A673 (cell line): ENCODE measurements at regions not wholly inside any gene's neighbourhood (a gene's known extent, or its start where the extent isn't known, plus 50 kb on each side); places are given as distances from the start of the nearest gene placed in this dataset.

ENCODE experiments used
- BruUV-seq: library from RNA; stranded (reverse); fragments of 400-500 nt; replicated peaks from 2 replicates; lab custom pipeline; 2021; lab: Mats Ljungman, UMichigan
- CTCF ChIA-PET: fragments of 300-600 bp; sonication (Branson Sonifier 250); formaldehyde crosslinking; loops from one replicate; lab custom pipeline; 2022; ENCODE audit warnings: antibody characterized with exemption; lab: Charles Lee
- POLR2A ChIA-PET: fragments of 300-600 bp; sonication (Branson Sonifier 250); formaldehyde crosslinking; loops from one replicate; lab custom pipeline; 2022; ENCODE audit warnings: antibody characterized with exemption; ENCODE audit not compliant: low non-redundant PET; lab: Charles Lee
- DNase-seq: peaks from one replicate; pipeline ENCODE4 v3.0.0-alpha.2; 2015; ENCODE audit warnings: low spot score
- H3K27ac ChIP-seq: fragments of 200-600 bp; sonication (generic); 2 replicates; pipeline ENCODE4 v1.5.1; 2016; ENCODE audit warnings: mixed run types, low read depth, mild to moderate bottlenecking, mixed read lengths, antibody characterized with exemption, low read length; ENCODE audit not compliant: poor library complexity, severe bottlenecking
- H3K27me3 ChIP-seq: fragments of 200-600 bp; sonication (generic); replicated peaks from 2 replicates; pipeline ENCODE4 v1.6.1; 2017; ENCODE audit warnings: mixed run types, low read depth, mild to moderate bottlenecking, mixed read lengths, antibody characterized with exemption, low read length; ENCODE audit not compliant: insufficient read depth, poor library complexity
- H3K36me3 ChIP-seq: fragments of 200-600 bp; sonication (generic); 2 replicates; pipeline ENCODE4 v1.6.1; 2016; ENCODE audit warnings: mixed run types, mild to moderate bottlenecking, mixed read lengths, antibody characterized with exemption, low read length; ENCODE audit not compliant: insufficient read depth, poor library complexity, severe bottlenecking
- H3K4me1 ChIP-seq: fragments of 200-600 bp; sonication (generic); 2 replicates; pipeline ENCODE4 v1.6.1; 2017; ENCODE audit warnings: mixed run types, mild to moderate bottlenecking, mixed read lengths, antibody characterized with exemption, low read length; ENCODE audit not compliant: insufficient read depth, poor library complexity, severe bottlenecking
- H3K4me3 ChIP-seq: fragments of 200-600 bp; sonication (generic); 2 replicates; pipeline ENCODE4 v1.5.1; 2016; ENCODE audit warnings: low read depth, mixed run types, mild to moderate bottlenecking, mixed read lengths, low read length; ENCODE audit not compliant: poor library complexity, severe bottlenecking
- H3K9me3 ChIP-seq: fragments of 200-600 bp; sonication (generic); 2 replicates; pipeline ENCODE4 v1.6.1; 2016; ENCODE audit warnings: mixed run types, low read depth, mild to moderate bottlenecking, mixed read lengths, antibody characterized with exemption, low read length; ENCODE audit not compliant: poor library complexity, severe bottlenecking
- CTCF ChIP-seq: fragments of 300-800, 200-600 bp; sonication (generic); conservative IDR thresholded peaks from 2 replicates; pipeline ENCODE4 v1.5.1; 2017; ENCODE audit warnings: low read depth, mild to moderate bottlenecking, antibody characterized with exemption, low read length, moderate library complexity, mixed read lengths
- EZH2 ChIP-seq: fragments of 200-600 bp; sonication (generic); IDR thresholded peaks from 2 replicates; pipeline ENCODE4 v1.6.1; 2017; ENCODE audit warnings: borderline replicate concordance, low read depth, mild to moderate bottlenecking, mixed read lengths, antibody characterized with exemption, low read length; ENCODE audit not compliant: poor library complexity, severe bottlenecking
- intact Hi-C: fragments of 100-400 bp; cut with micrococcal nuclease; formaldehyde crosslinking; loops from one replicate; pipeline ENCODE4 v1.10.0; 2022; ENCODE audit not compliant: unreplicated experiment

GRCh38 chr12:94092516-94093241, 55.7 kb upstream of the PLXNC1 start:
- no peaks in the 10 kb centered on the region for H3K9me3 ChIP-seq
- H3K4me1 ChIP-seq: no peaks in the 10 kb centered on the region
- intact Hi-C loops: no loop called here
- CTCF ChIA-PET: no interaction called here
- TF ChIP-seq EZH2: no peak
- no peak for TF ChIP-seq CTCF
- H3K4me3 ChIP-seq: no peak overlapping the region
- no peaks in the 10 kb centered on the region for H3K27me3 ChIP-seq
- no peak overlapping the region for H3K27ac ChIP-seq
- H3K36me3 ChIP-seq: no peaks in the 10 kb centered on the region
- no TSS peak for BruUV-seq
- DNase-seq: no peak
- POLR2A ChIA-PET: no interaction called here

GRCh38 chr12:94094700-94095099, 53.7 kb upstream of the PLXNC1 start:
- intact Hi-C loops: no loop called here
- Histone ChIP-seq H3K27ac (no peak overlapping the region), H3K27me3 (no peaks in the 10 kb centered on the region), H3K36me3 (no peaks in the 10 kb centered on the region), H3K9me3 (no peaks in the 10 kb centered on the region), H3K4me1 (no peaks in the 10 kb centered on the region), H3K4me3 (no peak overlapping the region)
- no peak for DNase-seq
- CTCF ChIA-PET: no interaction called here
- POLR2A ChIA-PET: no interaction called here
- no peak for TF ChIP-seq EZH2
- TF ChIP-seq CTCF: no peak
- no TSS peak for BruUV-seq

GRCh38 chr12:94095618-94096017, 52.8 kb upstream of the PLXNC1 start:
- Histone ChIP-seq H3K27me3 (no peaks in the 10 kb centered on the region), H3K9me3 (no peaks in the 10 kb centered on the region), H3K4me3 (no peak overlapping the region), H3K27ac (no peak overlapping the region), H3K4me1 (no peaks in the 10 kb centered on the region), H3K36me3 (no peaks in the 10 kb centered on the region)
- TF ChIP-seq EZH2 (no peak), CTCF (no peak)
- DNase-seq: no peak
- intact Hi-C loops: no loop called here
- ChIA-PET POLR2A (no interaction called here), CTCF (no interaction called here)
- no TSS peak for BruUV-seq
